Esophagus muscularis mucosa (tissue), 3 donors: ENCODE measurements at regions not wholly inside any gene's neighbourhood (a gene's known extent, or its start where the extent isn't known, plus 50 kb on each side); places are given as distances from the start of the nearest gene placed in this dataset.

Experiments used
- CTCF ChIP-seq, 3 experiments: fragments of 200-600 bp in 2 of 3; fragments of 450-650 bp in 1 of 3; sonication (generic) in 2 of 3; IDR thresholded peaks; one replicate each; pipeline ENCODE4 v1.5.1; 2017 to 2019; ENCODE audit warnings: antibody characterized with exemption in 3 of 3, mild to moderate bottlenecking in 2 of 3, moderate library complexity in 1 of 3
- EP300 ChIP-seq: sonication (generic); formaldehyde crosslinking; IDR thresholded peaks from one replicate; pipeline ENCODE4 v1.6.1; 2017; ENCODE audit warnings: antibody characterized with exemption

GRCh38 chr2:51846796-51847195, 814.9 kb upstream of the NRXN1 start:
- TF ChIP-seq EP300 (no peak), CTCF (IDR thresholded peaks at IDR 0.05) (no peak)
